ENCODE measurements at regions not wholly inside any gene's neighbourhood (a gene's known extent, or its start where the extent isn't known, plus 50 kb on each side); places are given as distances from the start of the nearest gene placed in this dataset.
"Not testable (repeated sequence)": the region's sequence is repeated elsewhere in the genome, so short reads cannot be mapped to it uniquely, and the experiment has no call there.

GRCh38 chr6:890995-891394 is 198.1 kb upstream of the EXOC2 start:
- no peaks in the 10 kb centered on the region for H3K36me3 ChIP-seq (ENCODE audit: control insufficient read depth in 1 of 2, insufficient read depth in 2 of 2, low read length in 2 of 2)
- H3K27ac ChIP-seq (ENCODE audit: low read length) = no peak overlapping the region

GRCh38 chr6:890201-890600 is 197.3 kb upstream of the EXOC2 start:
- no peaks in the 10 kb centered on the region for H3K4me1 ChIP-seq (ENCODE audit: control insufficient read depth in 1 of 2, insufficient read depth in 2 of 2, low read length in 2 of 2)
- H3K4me3 ChIP-seq (ENCODE audit: low read depth in 1 of 2, low read length in 2 of 2) = no peak overlapping the region
- H3K36me3 ChIP-seq (ENCODE audit: control insufficient read depth in 1 of 2, insufficient read depth in 2 of 2, low read length in 2 of 2) = no peaks in the 10 kb centered on the region
- H3K9me3 ChIP-seq (ENCODE audit: control insufficient read depth in 1 of 2, low read length in 2 of 2) = no peaks in the 10 kb centered on the region
- H3K27ac ChIP-seq (ENCODE audit: low read length) = no peak overlapping the region
- no peaks in the 10 kb centered on the region for H3K27me3 ChIP-seq (ENCODE audit: low read depth, low read length)

More at GRCh38 chr6:890995-891394, 198.1 kb upstream of the EXOC2 start:
- no peak overlapping the region for H3K4me3 ChIP-seq (ENCODE audit: low read depth in 1 of 2, low read length in 2 of 2)
- no peaks in the 10 kb centered on the region for H3K9me3 ChIP-seq (ENCODE audit: control insufficient read depth in 1 of 2, low read length in 2 of 2)
- no peaks in the 10 kb centered on the region for H3K27me3 ChIP-seq (ENCODE audit: low read depth, low read length)
- H3K4me1 ChIP-seq (ENCODE audit: control insufficient read depth in 1 of 2, insufficient read depth in 2 of 2, low read length in 2 of 2) = no peaks in the 10 kb centered on the region

- H3K27ac ChIP-seq (ENCODE audit: low read length) = no peak overlapping the region
- no peak overlapping the region for H3K4me3 ChIP-seq (ENCODE audit: low read depth in 1 of 2, low read length in 2 of 2)
- no peaks in the 10 kb centered on the region for H3K27me3 ChIP-seq (ENCODE audit: low read depth, low read length)
- no peaks in the 10 kb centered on the region for H3K9me3 ChIP-seq (ENCODE audit: control insufficient read depth in 1 of 2, low read length in 2 of 2)
- H3K4me1 ChIP-seq (ENCODE audit: control insufficient read depth in 1 of 2, insufficient read depth in 2 of 2, low read length in 2 of 2) = no peaks in the 10 kb centered on the region
- H3K36me3 ChIP-seq (ENCODE audit: control insufficient read depth in 1 of 2, insufficient read depth in 2 of 2, low read length in 2 of 2) = no peaks in the 10 kb centered on the region
Observed at GRCh38 chr6:887583-888235, 194.8 kb upstream of the EXOC2 start.

- not testable (repeated sequence) for H3K27me3 ChIP-seq (ENCODE audit: low read depth, low read length); H3K4me1 ChIP-seq (ENCODE audit: control insufficient read depth in 1 of 2, insufficient read depth in 2 of 2, low read length in 2 of 2); H3K27ac ChIP-seq (ENCODE audit: low read length); H3K9me3 ChIP-seq (ENCODE audit: control insufficient read depth in 1 of 2, low read length in 2 of 2); H3K36me3 ChIP-seq (ENCODE audit: control insufficient read depth in 1 of 2, insufficient read depth in 2 of 2, low read length in 2 of 2); H3K4me3 ChIP-seq (ENCODE audit: low read depth in 1 of 2, low read length in 2 of 2)
Observed at GRCh38 chr6:886116-886515, 193.2 kb upstream of the EXOC2 start.

- H3K9me3 ChIP-seq (ENCODE audit: control insufficient read depth in 1 of 2, low read length in 2 of 2) = no peaks in the 10 kb centered on the region
- H3K36me3 ChIP-seq (ENCODE audit: control insufficient read depth in 1 of 2, insufficient read depth in 2 of 2, low read length in 2 of 2) = no peaks in the 10 kb centered on the region
- no peak overlapping the region for H3K4me3 ChIP-seq (ENCODE audit: low read depth in 1 of 2, low read length in 2 of 2)
- H3K27ac ChIP-seq (ENCODE audit: low read length) = peak overlapping the region; percentile 74
- H3K4me1 ChIP-seq (ENCODE audit: control insufficient read depth in 1 of 2, insufficient read depth in 2 of 2, low read length in 2 of 2) = no peaks in the 10 kb centered on the region
- no peaks in the 10 kb centered on the region for H3K27me3 ChIP-seq (ENCODE audit: low read depth, low read length)
Observed at GRCh38 chr6:885051-885590, 192.2 kb upstream of the EXOC2 start.

GRCh38 chr6:884570-884969 is 191.6 kb upstream of the EXOC2 start:
- Histone ChIP-seq H3K4me3 (ENCODE audit: low read depth in 1 of 2, low read length in 2 of 2) (no peak overlapping the region), H3K36me3 (ENCODE audit: control insufficient read depth in 1 of 2, insufficient read depth in 2 of 2, low read length in 2 of 2) (no peaks in the 10 kb centered on the region), H3K27me3 (ENCODE audit: low read depth, low read length) (no peaks in the 10 kb centered on the region), H3K4me1 (ENCODE audit: control insufficient read depth in 1 of 2, insufficient read depth in 2 of 2, low read length in 2 of 2) (no peaks in the 10 kb centered on the region), H3K27ac (ENCODE audit: low read length) (peak overlapping the region; percentile 45), H3K9me3 (ENCODE audit: control insufficient read depth in 1 of 2, low read length in 2 of 2) (no peaks in the 10 kb centered on the region)

- H3K9me3 ChIP-seq (ENCODE audit: control insufficient read depth in 1 of 2, low read length in 2 of 2) = no peaks in the 10 kb centered on the region
- no peak overlapping the region for H3K27ac ChIP-seq (ENCODE audit: low read length)
- H3K4me3 ChIP-seq (ENCODE audit: low read depth in 1 of 2, low read length in 2 of 2) = no peak overlapping the region
Observed at GRCh38 chr6:882084-882598, 189.2 kb upstream of the EXOC2 start.

GRCh38 chr6:878179-878578 is 185.2 kb upstream of the EXOC2 start:
- no peak overlapping the region for H3K4me3 ChIP-seq (ENCODE audit: low read depth in 1 of 2, low read length in 2 of 2)
- H3K9me3 ChIP-seq (ENCODE audit: control insufficient read depth in 1 of 2, low read length in 2 of 2) = no peaks in the 10 kb centered on the region
- no peaks in the 10 kb centered on the region for H3K27me3 ChIP-seq (ENCODE audit: low read depth, low read length)
- no peaks in the 10 kb centered on the region for H3K4me1 ChIP-seq (ENCODE audit: control insufficient read depth in 1 of 2, insufficient read depth in 2 of 2, low read length in 2 of 2)
- H3K36me3 ChIP-seq (ENCODE audit: control insufficient read depth in 1 of 2, insufficient read depth in 2 of 2, low read length in 2 of 2) = no peaks in the 10 kb centered on the region
- no peak overlapping the region for H3K27ac ChIP-seq (ENCODE audit: low read length)

More at GRCh38 chr6:882084-882598, 189.2 kb upstream of the EXOC2 start:
- no peaks in the 10 kb centered on the region for H3K4me1 ChIP-seq (ENCODE audit: control insufficient read depth in 1 of 2, insufficient read depth in 2 of 2, low read length in 2 of 2)
- H3K36me3 ChIP-seq (ENCODE audit: control insufficient read depth in 1 of 2, insufficient read depth in 2 of 2, low read length in 2 of 2) = no peaks in the 10 kb centered on the region
- no peaks in the 10 kb centered on the region for H3K27me3 ChIP-seq (ENCODE audit: low read depth, low read length)

GRCh38 chr6:875012-875411 is 182.1 kb upstream of the EXOC2 start:
- H3K4me3 ChIP-seq (ENCODE audit: low read depth in 1 of 2, low read length in 2 of 2) = no peak overlapping the region
- no peaks in the 10 kb centered on the region for H3K36me3 ChIP-seq (ENCODE audit: control insufficient read depth in 1 of 2, insufficient read depth in 2 of 2, low read length in 2 of 2)
- H3K27ac ChIP-seq (ENCODE audit: low read length) = no peak overlapping the region
- H3K4me1 ChIP-seq (ENCODE audit: control insufficient read depth in 1 of 2, insufficient read depth in 2 of 2, low read length in 2 of 2) = no peaks in the 10 kb centered on the region
- H3K27me3 ChIP-seq (ENCODE audit: low read depth, low read length) = no peaks in the 10 kb centered on the region
- no peaks in the 10 kb centered on the region for H3K9me3 ChIP-seq (ENCODE audit: control insufficient read depth in 1 of 2, low read length in 2 of 2)

- no peaks in the 10 kb centered on the region for H3K27me3 ChIP-seq (ENCODE audit: low read depth, low read length)
- no peaks in the 10 kb centered on the region for H3K36me3 ChIP-seq (ENCODE audit: control insufficient read depth in 1 of 2, insufficient read depth in 2 of 2, low read length in 2 of 2)
- H3K4me3 ChIP-seq (ENCODE audit: low read depth in 1 of 2, low read length in 2 of 2) = no peak overlapping the region
- no peaks in the 10 kb centered on the region for H3K4me1 ChIP-seq (ENCODE audit: control insufficient read depth in 1 of 2, insufficient read depth in 2 of 2, low read length in 2 of 2)
- no peaks in the 10 kb centered on the region for H3K9me3 ChIP-seq (ENCODE audit: control insufficient read depth in 1 of 2, low read length in 2 of 2)
- H3K27ac ChIP-seq (ENCODE audit: low read length) = no peak overlapping the region
Observed at GRCh38 chr6:872570-873125, 179.7 kb upstream of the EXOC2 start.

- Histone ChIP-seq H3K36me3 (ENCODE audit: control insufficient read depth in 1 of 2, insufficient read depth in 2 of 2, low read length in 2 of 2) (no peaks in the 10 kb centered on the region), H3K27ac (ENCODE audit: low read length) (no peak overlapping the region), H3K9me3 (ENCODE audit: control insufficient read depth in 1 of 2, low read length in 2 of 2) (no peaks in the 10 kb centered on the region), H3K4me3 (ENCODE audit: low read depth in 1 of 2, low read length in 2 of 2) (no peak overlapping the region), H3K27me3 (ENCODE audit: low read depth, low read length) (no peaks in the 10 kb centered on the region), H3K4me1 (ENCODE audit: control insufficient read depth in 1 of 2, insufficient read depth in 2 of 2, low read length in 2 of 2) (no peaks in the 10 kb centered on the region)
Observed at GRCh38 chr6:871503-871902, 178.6 kb upstream of the EXOC2 start.

Data from muscle layer of duodenum (tissue), 2 donors.